COLO668 (cell line): ENCODE measurements at regions not wholly inside any gene's neighbourhood (a gene's known extent, or its start where the extent isn't known, plus 50 kb on each side); places are given as distances from the start of the nearest gene placed in this dataset.

Experiments
- DNase-seq: peaks from one replicate; lab custom pipeline; 2025; ENCODE audit not compliant: unreplicated experiment; lab: John Stamatoyannopoulos, UW

DNA sequence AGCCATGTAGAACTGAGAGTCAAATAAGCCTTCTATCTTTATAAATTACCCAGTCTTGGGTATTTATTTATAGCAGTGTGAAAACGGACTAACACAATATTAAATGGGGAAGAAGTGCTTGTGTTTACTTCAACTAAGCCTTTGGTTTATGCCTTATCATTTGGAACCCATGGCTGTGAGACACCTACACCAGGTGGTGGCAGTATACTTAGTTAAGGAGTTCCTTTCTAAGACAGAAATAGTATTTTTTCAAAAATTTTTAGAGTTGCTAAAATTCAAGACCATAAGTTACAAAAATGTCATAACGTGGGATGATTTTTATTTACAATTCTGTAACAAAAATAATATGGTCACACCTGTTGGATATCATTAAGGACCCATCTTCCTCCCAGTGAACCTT is 354.5 kb upstream of the SOX14 start:
- no peak for DNase-seq

DNA sequence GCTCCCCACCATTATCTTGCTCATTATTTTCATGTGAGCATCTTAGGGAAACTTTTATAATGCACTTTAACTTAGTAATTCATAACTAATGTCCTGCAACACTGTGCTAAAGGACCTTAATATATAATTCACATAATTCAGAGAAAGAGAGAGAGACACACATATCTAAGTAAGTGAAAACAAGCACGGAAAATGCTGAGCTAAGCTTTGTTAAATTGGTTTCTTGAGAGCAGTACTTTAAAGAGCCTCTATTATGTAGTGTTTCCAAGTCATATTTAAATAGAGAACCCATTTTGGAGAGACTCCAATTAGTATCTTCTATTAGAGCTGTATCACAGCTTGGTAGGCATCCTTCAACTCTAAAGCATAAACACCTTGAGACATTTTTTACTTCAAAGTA is 354.1 kb upstream of the SOX14 start:
- DNase-seq: no peak

DNA sequence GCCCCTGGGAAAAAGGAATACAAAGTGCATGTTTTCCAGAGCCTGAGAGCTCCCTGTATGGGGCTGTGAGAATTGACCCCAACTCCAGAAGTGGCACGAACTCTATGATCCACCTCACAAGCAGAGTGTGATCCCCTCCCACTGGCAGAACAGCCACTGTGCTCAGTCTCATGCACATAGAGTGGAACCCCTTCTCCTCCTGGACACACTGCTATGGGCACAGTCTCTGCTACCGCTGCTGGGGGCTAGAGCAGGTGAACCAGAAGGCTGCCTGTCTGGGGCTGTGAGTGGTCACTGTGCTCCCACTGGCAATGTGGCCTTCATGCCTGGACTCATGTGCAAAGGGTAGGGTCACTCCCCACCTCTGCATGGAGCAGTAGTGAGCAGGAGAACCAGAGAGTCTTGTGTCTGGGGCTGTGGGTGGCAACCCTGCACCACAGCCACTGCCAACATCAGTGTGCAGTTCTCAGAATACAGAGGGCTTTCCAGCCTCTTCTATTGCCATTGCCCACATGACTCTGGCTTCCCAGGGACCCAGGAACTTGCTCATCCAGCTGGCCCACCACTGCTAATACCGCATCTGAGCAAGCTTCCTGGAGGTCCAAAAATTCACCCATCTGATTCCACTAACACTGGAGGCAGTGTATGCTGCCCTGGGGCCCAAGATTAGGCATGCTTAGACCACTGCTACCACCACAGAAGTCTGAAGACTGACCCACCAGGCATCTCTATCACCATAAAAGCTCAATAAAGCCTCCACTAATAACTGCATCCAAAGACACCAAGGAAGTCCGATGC is 343.7 kb upstream of the SOX14 start:
- no peak for DNase-seq

DNA sequence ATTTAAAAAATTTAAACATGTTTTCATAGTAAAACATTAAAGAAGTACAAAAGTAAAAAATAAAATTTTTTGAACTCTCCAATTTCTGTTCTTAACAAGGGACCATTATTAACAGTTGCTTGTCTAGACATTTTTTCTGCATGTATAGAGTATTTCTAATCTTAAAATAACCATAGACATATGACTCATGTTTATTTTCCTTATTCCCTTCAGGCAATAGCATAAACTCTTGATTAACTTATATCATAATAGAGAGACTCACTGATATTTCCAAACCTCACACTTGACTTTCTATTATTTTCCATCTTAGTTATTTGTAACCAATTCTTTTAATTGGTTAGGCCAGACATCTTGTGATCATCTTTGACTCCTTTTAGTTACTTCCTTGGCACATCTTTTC is 325.6 kb upstream of the SOX14 start:
- DNase-seq: no peak

DNA sequence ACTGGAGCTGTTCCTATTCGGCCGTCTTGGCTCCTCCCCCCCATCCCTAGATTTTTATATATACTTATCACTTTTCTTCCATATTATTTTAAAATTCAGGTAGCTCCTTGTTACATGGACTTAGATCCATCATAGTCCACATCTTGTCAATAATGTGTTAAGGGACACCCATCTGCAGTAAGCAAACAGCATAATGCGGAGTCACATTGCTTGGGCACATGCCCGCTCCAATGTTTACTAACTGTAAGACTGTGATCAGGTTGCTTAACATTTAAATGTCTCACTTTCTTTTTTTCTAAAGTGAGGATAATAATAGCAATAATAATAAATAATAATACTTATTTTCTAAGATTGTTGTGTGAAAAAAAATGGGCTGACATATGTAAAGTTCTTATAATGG is 303.2 kb upstream of the SOX14 start:
- no peak for DNase-seq

DNA sequence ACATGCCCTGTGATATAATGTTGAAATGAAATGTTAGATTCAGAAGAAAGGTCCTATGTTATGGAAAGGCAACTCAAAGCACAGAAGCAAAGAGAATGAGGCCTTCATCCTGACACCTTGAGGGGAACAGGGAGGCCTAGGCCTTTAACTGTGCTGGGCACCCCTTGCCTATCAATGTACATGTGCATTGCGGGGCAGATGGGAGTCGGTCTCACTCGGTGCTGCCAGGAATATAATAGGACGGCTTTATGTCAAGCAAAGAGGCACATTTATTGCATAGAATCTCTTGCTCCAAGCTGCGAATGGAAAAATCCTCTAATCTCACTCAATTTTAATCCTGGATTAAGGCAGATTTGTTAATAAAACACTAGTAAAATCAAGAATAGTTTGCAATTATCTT is 301.0 kb upstream of the SOX14 start:
- DNase-seq: no peak

DNA sequence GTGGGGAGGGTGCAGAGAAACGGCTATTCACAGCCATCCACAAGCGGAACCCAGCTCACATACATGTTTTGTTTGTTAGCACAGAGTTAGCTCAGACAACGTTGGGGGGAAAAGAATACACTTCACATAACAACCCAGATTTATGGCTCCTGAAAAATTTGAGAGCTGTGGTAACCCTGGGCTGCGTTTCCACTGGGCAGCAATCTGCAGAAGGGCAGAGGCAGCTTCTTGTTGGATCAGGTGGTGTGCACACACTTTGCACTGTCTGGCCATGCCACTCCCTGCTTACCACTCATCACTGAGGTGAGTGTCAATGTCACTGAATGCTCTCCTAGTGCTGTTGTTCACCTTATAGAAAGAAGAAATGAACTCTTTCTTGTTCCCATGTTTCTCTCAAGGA is 299.8 kb upstream of the SOX14 start:
- no peak for DNase-seq

DNA sequence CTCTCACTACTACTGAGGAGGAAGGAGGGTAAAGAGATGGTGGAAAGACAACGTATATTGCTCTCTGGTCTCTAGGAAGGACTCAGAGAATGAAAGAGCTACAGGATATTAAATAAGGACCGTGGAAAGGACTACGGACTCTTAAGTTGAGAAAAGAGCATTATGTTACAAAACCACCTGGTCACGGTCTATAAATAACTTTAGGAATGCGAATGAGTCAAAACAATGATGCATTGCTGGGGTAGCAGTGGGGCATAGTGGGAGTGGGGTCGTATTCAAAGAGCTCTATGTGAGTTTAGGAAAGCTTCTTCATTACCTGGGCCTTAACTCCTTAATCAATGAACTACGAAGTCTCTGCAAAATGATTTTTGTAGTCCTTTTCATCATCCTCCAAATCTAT is 295.7 kb upstream of the SOX14 start:
- no peak for DNase-seq

DNA sequence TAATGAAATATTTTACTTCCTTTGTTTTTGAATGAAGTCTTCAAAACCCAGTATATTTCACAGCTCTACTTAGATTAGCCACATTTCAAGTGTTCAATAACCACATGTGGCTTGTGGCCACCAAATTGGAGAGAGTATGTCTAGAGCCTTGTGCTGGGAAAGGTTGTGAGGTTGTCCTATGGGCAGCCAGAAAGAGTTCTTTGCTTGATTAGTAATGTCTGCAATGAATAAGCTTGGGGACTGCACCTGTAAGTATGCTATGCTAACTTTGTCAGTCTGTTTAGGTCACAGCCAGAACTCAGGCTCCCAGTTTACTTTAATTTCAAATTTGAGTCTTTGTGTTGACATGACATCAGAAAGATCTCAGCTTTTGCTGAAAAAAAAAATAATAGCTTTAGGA is 294.9 kb upstream of the SOX14 start:
- DNase-seq: no peak

DNA sequence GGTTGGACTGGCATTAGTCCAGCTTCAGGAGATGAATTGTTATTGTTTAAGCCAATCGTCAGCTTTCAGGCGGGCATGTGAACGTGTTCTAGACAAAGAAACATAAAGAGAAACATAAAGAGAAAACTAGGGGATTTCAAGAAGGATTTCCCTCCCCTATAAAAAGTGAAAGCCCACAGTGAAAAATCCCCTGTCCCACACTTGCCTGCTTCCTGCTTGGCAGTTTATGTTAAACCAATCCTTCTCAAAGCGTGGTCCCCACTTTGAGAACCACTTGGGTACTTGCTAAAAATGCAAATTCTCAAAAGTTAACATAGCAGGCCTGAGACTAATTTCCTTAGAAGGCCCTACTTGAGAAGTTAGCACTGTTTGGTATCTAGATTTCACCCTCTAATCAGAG is 293.0 kb upstream of the SOX14 start:
- no peak for DNase-seq

DNA sequence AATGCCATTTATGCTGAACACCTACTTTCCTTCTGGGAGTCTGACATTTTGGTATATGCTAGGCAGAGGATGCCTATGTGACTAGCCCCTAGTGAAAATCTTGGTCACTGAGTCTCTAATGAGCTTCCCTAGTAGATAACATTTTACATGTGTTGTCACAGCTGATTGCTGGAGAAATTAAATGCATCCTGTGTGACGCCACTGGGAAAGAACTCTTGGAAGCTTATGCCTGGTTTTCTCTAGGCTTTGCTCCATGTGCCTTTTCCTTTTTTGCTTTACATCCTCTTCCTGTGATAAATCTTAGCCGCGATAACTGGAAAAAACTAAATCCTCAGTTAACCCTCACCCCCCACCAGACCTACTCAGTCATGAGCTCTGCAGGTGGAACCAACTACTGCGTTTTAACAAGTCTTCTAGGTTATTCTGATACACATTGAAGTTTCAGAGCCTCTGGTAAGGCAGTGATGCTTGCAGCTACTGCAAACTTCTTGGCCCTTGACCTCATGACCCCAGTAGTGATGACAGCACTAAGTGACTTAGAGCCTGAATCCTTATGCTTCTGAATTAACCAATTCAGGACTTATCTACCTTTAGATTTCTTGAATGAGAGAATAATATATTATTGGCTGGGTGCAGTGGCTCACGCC is 292.4 kb upstream of the SOX14 start:
- DNase-seq: no peak

DNA sequence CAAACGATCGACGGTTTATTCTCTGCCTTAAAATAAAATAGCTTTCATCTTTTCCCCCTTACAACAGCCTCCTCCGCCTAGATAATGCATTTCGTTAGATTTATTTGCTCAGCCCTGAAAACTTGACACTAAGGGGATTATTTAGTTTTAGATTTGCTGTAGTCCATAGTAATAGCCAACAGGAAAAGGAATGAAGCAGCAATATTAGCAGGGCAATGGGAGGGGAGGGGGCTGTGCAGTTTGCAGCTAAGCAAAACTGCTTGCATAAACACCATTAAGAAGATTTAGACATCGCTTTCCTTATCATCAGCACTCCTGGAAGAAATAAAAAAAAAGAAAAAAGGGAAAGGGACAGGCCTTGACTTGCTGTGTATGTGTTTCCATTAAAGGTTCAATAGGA is 286.5 kb upstream of the SOX14 start:
- no peak for DNase-seq

DNA sequence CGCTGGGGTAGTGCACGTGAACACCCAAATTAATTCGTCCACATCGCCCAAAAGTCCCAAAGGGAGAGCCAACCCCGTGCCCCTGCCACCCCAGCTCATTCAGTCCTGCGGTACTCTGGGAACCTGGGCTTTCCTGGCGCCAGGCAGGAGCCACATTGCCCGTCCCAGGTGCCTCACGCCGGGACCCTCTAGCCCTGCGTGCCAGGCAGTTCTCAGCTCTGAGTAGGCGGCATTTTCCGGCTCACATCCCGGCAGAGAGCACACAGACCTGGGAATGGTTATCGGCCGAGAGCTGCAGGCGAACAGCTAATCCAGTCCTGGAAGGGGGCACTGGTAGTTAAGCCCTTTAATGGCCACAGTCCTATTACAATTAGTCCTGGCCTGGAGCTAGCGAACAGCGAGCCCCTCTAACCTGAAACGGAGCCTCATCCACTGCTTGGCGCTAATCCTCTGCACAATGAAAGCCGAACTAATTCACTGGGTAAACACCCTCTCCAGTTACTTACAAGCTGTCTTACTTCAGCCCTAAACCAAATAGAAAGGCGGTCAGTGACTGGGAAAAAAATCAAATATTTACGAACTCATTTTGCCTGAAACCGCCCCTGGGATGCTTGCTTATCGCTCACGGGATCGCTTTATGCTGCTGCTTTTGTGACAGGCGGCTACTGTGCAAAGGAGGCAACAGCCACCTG is 254.6 kb upstream of the SOX14 start:
- peak; percentile 56 for DNase-seq

DNA sequence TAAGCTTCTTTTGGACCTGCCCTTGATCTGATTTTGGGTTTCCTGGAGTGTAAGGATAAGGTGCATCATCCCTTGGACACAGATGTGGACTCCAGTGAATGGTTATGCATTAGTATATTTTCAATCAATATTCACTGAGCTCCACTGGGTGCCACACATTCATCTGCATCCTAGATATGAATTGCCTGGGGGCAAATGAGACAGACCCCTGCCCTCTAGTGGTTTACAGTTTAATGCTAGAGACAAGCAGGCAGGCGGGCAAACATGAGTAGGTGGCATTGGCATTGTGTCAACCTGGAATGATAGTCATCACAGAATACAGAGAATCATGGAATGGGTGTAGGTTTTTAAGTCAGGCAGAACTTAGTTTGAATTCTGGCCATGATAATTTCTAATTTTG is 252.5 kb upstream of the SOX14 start:
- no peak for DNase-seq

DNA sequence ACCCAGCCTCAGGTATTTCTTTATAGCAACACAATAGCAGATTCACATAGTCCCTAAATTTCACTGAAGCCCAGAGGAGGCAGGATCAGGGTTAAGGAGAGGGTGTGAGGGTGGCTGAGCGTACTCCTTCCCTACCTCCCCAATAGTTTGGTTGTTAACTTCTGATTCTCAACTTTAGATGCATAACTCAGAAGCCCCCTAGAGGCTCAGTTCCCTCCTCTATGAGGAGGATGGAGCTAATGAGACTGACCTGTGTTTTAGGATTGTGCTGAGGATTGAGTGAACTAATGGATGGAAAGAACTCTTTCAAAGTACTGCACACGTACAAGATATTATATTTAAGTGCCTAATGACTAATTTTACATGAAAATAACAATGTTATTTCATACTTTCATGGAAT is 249.3 kb upstream of the SOX14 start:
- no peak for DNase-seq

DNA sequence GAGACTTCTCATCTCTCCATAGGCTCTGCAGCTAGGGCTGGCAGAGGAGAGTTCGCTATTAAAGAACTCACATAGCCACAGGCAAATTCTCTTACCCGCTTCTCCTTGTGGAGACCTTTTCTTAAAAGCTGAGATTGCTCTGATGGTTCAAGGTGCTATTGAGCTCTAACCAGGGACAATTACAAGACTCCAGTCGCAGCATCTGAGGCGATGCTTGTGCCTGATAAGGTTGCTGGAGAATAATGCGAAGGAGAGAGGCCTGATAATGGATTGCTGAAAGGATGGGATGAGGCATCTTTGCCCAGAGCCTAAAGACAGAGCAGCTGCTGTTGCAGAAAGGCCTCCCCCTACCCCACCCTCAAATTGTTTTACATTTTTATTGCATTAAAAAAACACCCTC is 244.5 kb upstream of the SOX14 start:
- DNase-seq: no peak

DNA sequence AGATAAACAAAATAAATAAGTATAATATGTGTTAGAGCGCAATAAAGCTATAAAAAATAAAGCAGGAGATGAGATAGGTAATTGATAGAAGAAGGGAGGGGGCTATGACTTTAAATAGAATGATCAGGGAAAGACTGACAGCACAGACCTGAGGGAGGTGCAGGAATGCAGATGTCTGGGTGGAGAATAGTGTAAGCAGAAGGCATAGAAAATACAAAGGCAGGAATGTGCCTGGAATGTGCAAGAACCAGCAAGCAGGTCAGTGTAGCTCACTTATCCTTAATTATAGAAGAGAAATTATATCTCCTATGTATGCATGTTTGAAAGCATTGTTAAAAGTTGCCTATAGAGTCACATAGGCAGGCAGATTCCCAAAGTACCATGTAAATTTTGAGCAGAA is 239.4 kb upstream of the SOX14 start:
- no peak for DNase-seq

DNA sequence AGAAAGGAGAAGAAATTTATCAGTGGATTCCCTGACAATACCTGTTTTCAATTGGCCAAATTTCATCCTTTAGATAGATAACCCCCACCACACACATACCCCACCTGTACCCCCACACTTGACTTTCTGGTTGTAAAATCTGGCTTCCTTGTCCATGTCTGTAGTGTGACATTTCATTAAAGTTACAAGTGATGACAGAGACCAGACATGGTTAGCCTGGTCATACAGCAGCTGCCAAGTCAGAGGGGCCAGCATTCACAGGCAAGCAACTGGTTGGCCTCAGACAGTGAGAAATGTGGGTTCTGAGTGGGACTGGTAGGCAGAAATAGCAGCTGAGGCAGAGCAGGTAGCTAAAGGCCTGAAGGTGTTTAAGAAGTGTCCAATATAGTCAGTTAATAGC is 238.6 kb upstream of the SOX14 start:
- no peak for DNase-seq

DNA sequence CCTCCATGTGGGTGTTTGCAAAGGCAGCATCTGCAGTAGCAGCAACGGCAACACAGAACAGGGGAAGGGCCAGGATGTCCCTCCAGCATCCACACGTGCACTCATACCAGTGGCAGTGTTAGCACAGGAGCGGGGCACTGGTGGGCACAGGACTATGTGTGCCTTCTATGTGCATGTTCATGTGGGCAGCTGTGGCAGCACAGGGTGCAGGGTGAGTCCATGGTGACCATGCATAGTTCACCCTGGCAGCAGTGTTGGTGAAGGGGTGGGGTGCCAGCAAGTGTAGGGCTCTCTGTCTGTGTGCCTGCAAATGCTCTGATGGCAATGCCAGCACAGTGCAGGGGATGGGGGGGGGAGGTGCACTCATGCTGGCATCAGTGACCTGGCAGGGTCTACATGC is 222.1 kb upstream of the SOX14 start:
- DNase-seq: no peak

DNA sequence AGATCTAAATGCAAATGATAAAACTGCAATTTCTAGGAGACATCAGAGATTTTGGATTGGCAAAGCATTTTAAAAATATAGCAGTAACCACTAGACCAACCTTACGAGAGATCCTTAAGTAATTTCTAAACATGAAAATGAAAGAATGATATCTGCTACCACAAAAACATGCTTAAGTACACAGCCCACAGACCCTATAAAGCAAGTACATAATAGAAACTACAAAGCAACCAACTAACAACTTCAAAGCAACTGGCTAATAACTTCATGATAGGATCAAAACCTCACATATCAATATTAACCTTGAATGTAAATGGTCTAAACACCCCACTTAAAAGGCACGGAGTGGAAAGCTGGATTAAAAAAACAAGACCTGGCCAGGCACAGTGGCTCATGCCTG is 209.9 kb upstream of the SOX14 start:
- DNase-seq: no peak

DNA sequence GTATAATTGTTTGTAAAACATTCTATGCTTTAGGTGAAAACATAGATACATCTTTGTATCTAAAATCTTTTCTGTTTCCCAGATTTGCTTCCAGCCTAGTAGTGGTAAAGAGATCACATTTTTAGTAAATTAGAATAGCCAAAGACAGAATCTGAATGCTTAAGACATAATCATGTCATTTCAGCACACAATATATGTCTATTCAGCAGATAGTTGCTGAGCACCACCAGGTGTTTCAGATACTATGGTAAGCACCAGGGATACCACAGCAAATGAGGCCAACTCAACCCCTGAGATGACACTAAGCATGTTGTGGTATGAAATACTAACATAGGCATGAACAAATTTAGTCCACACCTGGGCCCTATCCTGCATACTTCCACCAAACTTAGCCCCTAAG is 195.2 kb upstream of the SOX14 start:
- no peak for DNase-seq

DNA sequence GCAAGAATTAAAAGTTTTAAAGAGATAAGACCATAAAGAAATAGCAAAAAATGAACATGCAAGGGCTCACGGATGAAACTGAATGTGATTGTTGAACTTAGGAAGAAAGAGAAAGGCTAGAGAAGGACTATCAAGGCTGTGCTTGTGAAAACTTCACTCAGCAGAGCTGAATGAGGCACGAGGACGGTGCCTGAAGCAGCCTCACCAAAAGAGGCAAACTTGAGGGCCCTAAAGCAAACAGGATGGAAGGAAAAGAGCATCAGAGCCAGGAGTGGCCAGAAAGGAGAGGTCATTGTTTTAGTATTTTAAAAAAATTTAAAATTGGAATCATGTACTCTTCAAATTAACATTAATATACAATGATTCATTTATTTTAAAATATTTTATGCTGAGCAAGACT is 191.2 kb upstream of the SOX14 start:
- no peak for DNase-seq
